WI38 (cell line): ENCODE measurements at regions not wholly inside any gene's neighbourhood (a gene's known extent, or its start where the extent isn't known, plus 50 kb on each side); places are given as distances from the start of the nearest gene placed in this dataset.
"Not testable (repeated sequence)": the region's sequence is repeated elsewhere in the genome, so short reads cannot be mapped to it uniquely, and the experiment has no call there.

ENCODE experiments used
- H3K4me3 ChIP-seq: 2 replicates; pipeline ENCODE4 v1.5.1; 2011; ENCODE audit warnings: low read depth, mild to moderate bottlenecking, control low read depth, low read length
- CTCF ChIP-seq: IDR thresholded peaks from 2 replicates; pipeline ENCODE4 v1.5.1; 2012; ENCODE audit warnings: low read depth, mild to moderate bottlenecking, control low read depth, low read length

- TF ChIP-seq CTCF: peak; percentile 28; the same call in 1 of the 2 replicates
- H3K4me3 ChIP-seq: peak overlapping the region; percentile 44
These were observed 63.2 kb upstream of the GARIN1A start for GRCh38 chr7:128608678-128609421.

- H3K4me3 ChIP-seq: not testable (repeated sequence)
These were observed 58.7 kb upstream of the GARIN1A start for GRCh38 chr7:128613366-128613765.

GRCh38 chr7:128614812-128615211 is 57.3 kb upstream of the GARIN1A start:
- H3K4me3 ChIP-seq: not testable (repeated sequence)

- H3K4me3 ChIP-seq: not testable (repeated sequence)
These were observed 55.3 kb upstream of the GARIN1A start for GRCh38 chr7:128616799-128617198.
